ENCODE measurements at regions not wholly inside any gene's neighbourhood (a gene's known extent, or its start where the extent isn't known, plus 50 kb on each side); places are given as distances from the start of the nearest gene placed in this dataset.

DNA sequence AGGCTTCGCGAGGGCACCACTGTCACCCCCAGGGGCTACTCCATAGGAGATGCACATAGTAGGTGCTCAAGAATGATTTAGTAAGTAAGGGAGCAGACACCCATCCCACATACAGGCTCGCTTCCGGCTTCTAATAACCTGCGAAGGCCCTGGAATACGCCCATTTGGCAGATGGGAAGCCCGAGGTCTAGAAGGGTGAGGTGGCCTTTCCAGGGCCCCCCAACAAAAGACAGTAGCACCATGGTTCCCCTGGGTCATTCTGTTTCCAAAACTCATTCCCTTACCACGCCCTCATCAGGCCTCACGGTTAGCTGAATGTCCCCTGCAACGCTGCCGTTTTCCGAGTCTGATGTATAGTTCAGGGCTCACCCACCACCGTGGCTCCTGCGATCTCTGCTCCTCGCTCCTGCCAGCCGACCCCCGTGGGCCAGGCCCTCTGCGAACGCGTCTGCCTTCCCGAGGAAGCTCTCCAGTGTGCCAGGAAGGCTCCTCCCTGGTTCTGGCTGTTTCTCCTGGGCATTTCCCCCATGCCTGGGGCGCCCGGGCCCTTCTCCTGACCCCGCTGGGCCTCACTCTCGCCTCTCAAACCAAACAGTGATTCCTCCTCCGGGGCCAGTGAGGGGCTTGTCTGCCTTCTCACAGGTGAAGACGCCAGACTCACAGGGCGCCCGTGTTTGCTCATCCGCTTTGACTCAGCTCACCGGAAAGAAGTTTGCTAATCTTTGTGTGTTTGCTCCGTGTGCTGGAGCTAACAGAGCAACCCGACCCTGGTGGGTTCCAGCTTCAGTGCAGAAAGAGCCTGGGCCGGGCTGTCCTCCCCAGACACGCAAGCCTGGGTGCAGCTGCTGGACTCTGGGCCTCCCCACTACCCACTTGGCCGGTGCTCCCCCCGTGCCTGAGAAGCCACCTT is 86.6 kb downstream of the RTL6 start:
- Histone ChIP-seq H3K9me3 (replicated peaks; ENCODE audit: control insufficient read depth, insufficient read depth, low read length) (no peaks in the 10 kb centered on the region), H4K20me1 (replicated peaks; ENCODE audit: control insufficient read depth, extremely low read depth, insufficient read depth, low read length) (no peaks in the 10 kb centered on the region), H3K4me3 (replicated peaks in 1 of 3; ENCODE audit: insufficient read depth in 1 of 3, low read depth in 1 of 3, low read length in 3 of 3) (no peak overlapping the region), H3K4me1 (ENCODE audit: control insufficient read depth, extremely low read depth, insufficient read depth, low read length) (no peaks in the 10 kb centered on the region), H3K9me1 (replicated peaks; ENCODE audit: control insufficient read depth, extremely low read depth, insufficient read depth, low read length) (no peaks in the 10 kb centered on the region), H3K27me3 (ENCODE audit: control insufficient read depth in 2 of 2, insufficient read depth in 2 of 2, low read length in 2 of 2) (peaks cover 0 to under 1% of the 10 kb centered on the region in 2 experiments), H3K9ac (replicated peaks; ENCODE audit: extremely low read depth, insufficient read depth, low read length) (no peak overlapping the region), H3K79me2 (ENCODE audit: control insufficient read depth, insufficient read depth, low read length) (no peaks in the 10 kb centered on the region), H3K36me3 (ENCODE audit: control insufficient read depth in 2 of 2, extremely low read depth in 1 of 2, insufficient read depth in 2 of 2, low read length in 2 of 2) (no peaks in the 10 kb centered on the region), H3K4me2 (ENCODE audit: insufficient read depth, low read length) (no peak overlapping the region), H2AFZ (ENCODE audit: low read depth, low read length) (no peak overlapping the region), H3K27ac (ENCODE audit: insufficient read depth, low read depth, low read length) (no peak overlapping the region)
- ChIA-PET CTCF (no interaction called here), POLR2A (no interaction called here)
- FAIRE-seq, result no peak
- TF ChIP-seq EZH2 (IDR thresholded peaks at IDR 0.05; ENCODE audit: borderline replicate concordance, low read depth, low read length, severe bottlenecking) (no peak), MYC (IDR thresholded peaks at IDR 0.05; ENCODE audit: low read depth, low read length) (no peak), FOS (IDR thresholded peaks at IDR 0.05; ENCODE audit: borderline replicate concordance, insufficient read depth, low read length) (no peak), GATA2 (IDR thresholded peaks at IDR 0.05; ENCODE audit: insufficient read depth, insufficient read length, low read depth, low read length) (no peak), POLR2A (IDR thresholded peaks at IDR 0.05; ENCODE audit: low read depth, low read length) (no peak), JUN (IDR thresholded peaks at IDR 0.05; ENCODE audit: borderline replicate concordance, insufficient read depth, insufficient read length, low read depth) (no peak), POLR2AphosphoS5 (IDR thresholded peaks at IDR 0.05; ENCODE audit: insufficient read depth, low read depth, low read length) (no peak)
- TF ChIP-seq, protein P1, sequence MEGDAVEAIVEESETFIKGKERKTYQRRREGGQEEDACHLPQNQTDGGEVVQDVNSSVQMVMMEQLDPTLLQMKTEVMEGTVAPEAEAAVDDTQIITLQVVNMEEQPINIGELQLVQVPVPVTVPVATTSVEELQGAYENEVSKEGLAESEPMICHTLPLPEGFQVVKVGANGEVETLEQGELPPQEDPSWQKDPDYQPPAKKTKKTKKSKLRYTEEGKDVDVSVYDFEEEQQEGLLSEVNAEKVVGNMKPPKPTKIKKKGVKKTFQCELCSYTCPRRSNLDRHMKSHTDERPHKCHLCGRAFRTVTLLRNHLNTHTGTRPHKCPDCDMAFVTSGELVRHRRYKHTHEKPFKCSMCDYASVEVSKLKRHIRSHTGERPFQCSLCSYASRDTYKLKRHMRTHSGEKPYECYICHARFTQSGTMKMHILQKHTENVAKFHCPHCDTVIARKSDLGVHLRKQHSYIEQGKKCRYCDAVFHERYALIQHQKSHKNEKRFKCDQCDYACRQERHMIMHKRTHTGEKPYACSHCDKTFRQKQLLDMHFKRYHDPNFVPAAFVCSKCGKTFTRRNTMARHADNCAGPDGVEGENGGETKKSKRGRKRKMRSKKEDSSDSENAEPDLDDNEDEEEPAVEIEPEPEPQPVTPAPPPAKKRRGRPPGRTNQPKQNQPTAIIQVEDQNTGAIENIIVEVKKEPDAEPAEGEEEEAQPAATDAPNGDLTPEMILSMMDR (IDR thresholded peaks at IDR 0.05; ENCODE audit: extremely low read depth in 1 of 2, insufficient read depth in 1 of 2, low read depth in 1 of 2, low read length in 2 of 2), result no peak
- TF ChIP-seq, protein P2, sequence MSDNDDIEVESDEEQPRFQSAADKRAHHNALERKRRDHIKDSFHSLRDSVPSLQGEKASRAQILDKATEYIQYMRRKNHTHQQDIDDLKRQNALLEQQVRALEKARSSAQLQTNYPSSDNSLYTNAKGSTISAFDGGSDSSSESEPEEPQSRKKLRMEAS (IDR thresholded peaks at IDR 0.05; ENCODE audit: insufficient read depth, insufficient read length), result no peak
- dilution Hi-C loops (cut with MboI; ENCODE audit: extremely low pct_ligation_motif_present, low sequenced_read_pairs), result no loop called here
- intact Hi-C loops (cut with micrococcal nuclease), result no loop called here
- BruUV-seq (replicated peaks), result no TSS peak
- DNase-seq (ENCODE audit: low read depth, low spot score), result no peak

All from endothelial cell of umbilical vein (primary cell).